ENCODE measurements at regions not wholly inside any gene's neighbourhood (a gene's known extent, or its start where the extent isn't known, plus 50 kb on each side); places are given as distances from the start of the nearest gene placed in this dataset.

DNA sequence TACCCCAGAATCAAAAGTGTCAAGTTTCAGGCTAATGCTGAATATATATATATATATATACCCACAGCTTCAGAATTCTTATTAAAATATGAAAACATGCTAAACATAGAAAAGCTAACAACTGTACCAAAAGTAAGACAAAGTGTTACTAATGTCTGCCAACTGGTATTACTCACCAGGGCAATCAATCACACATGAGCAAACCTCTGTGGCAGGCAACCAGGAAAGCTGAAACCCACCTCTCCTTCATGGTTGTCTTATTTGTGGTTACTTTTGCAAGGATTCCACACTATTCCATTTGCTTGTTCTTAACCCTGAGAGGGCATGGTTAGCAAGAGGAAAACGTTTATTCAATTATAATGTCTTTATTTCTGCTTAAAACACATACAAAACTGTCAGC is 512.3 kb upstream of the MDFIC2 start (continued):
- TF ChIP-seq, protein P1, sequence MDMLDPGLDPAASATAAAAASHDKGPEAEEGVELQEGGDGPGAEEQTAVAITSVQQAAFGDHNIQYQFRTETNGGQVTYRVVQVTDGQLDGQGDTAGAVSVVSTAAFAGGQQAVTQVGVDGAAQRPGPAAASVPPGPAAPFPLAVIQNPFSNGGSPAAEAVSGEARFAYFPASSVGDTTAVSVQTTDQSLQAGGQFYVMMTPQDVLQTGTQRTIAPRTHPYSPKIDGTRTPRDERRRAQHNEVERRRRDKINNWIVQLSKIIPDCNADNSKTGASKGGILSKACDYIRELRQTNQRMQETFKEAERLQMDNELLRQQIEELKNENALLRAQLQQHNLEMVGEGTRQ (IDR thresholded peaks at IDR 0.05; ENCODE audit: borderline replicate concordance, low read depth, low read length) = no peak

DNA sequence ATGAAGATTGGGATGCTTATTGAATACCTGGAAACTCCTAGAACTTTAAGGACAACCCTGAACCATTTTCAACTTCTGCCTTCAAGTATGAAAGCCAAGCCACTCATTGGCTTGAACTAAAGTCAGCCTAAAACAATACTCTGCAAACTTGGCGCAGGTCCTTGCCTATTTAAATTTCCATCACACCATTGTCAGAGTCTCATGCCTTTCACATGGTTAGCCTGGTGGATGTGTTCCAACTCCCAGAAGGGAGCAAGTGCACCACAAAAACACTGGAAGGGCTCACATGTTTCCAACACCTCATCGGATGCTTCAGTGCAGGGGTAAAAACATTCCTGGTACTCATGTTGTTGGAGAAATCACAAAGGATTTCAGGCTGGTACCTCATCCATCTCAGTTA is 511.6 kb upstream of the MDFIC2 start:
- Histone ChIP-seq H2AFZ (ENCODE audit: low read depth) (no peak overlapping the region), H3K9ac (no peak overlapping the region), H3K9me2 (no peaks in the 10 kb centered on the region), H3K36me3 (replicated peaks in 1 of 2; ENCODE audit: control insufficient read depth in 1 of 2, insufficient read depth in 2 of 2, low read length in 1 of 2) (no peaks in the 10 kb centered on the region), H3K79me2 (ENCODE audit: insufficient read depth) (no peaks in the 10 kb centered on the region), H3K27ac (ENCODE audit: low read depth in 2 of 2, low read length in 1 of 2) (no peak overlapping the region), H3K9me3 (no peaks in the 10 kb centered on the region), H4K20me1 (ENCODE audit: insufficient read depth) (no peaks in the 10 kb centered on the region), H3K4me1 (ENCODE audit: control insufficient read depth in 1 of 2, insufficient read depth in 2 of 2, low read depth in 1 of 2, low read length in 1 of 2) (peaks cover 2% of the 10 kb centered on the region in 2 experiments), H3K27me3 (ENCODE audit: insufficient read depth) (no peaks in the 10 kb centered on the region), H3K4me3 (ENCODE audit: low read depth in 2 of 2, low read length in 1 of 2) (no peak overlapping the region), H3F3A (replicated peaks; ENCODE audit: insufficient read depth) (peaks cover 13% of the 10 kb centered on the region), H3K4me2 (no peak overlapping the region)
- ChIA-PET POLR2A (no interaction called here), CTCF (no interaction called here)
- DNase-seq = no peak
- TF ChIP-seq, protein P2, sequence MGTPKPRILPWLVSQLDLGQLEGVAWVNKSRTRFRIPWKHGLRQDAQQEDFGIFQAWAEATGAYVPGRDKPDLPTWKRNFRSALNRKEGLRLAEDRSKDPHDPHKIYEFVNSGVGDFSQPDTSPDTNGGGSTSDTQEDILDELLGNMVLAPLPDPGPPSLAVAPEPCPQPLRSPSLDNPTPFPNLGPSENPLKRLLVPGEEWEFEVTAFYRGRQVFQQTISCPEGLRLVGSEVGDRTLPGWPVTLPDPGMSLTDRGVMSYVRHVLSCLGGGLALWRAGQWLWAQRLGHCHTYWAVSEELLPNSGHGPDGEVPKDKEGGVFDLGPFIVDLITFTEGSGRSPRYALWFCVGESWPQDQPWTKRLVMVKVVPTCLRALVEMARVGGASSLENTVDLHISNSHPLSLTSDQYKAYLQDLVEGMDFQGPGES (IDR thresholded peaks at IDR 0.05; ENCODE audit: low read depth, low read length) = no peak
- TF ChIP-seq TAF1 (IDR thresholded peaks at IDR 0.05; ENCODE audit: borderline replicate concordance, low read depth, low read length) (no peak), TEAD4 (IDR thresholded peaks at IDR 0.05; ENCODE audit: borderline replicate concordance, insufficient read depth) (no peak), EZH2phosphoT487 (IDR thresholded peaks at IDR 0.05; ENCODE audit: borderline replicate concordance, low read depth) (no peak)
- TF ChIP-seq, protein P3, sequence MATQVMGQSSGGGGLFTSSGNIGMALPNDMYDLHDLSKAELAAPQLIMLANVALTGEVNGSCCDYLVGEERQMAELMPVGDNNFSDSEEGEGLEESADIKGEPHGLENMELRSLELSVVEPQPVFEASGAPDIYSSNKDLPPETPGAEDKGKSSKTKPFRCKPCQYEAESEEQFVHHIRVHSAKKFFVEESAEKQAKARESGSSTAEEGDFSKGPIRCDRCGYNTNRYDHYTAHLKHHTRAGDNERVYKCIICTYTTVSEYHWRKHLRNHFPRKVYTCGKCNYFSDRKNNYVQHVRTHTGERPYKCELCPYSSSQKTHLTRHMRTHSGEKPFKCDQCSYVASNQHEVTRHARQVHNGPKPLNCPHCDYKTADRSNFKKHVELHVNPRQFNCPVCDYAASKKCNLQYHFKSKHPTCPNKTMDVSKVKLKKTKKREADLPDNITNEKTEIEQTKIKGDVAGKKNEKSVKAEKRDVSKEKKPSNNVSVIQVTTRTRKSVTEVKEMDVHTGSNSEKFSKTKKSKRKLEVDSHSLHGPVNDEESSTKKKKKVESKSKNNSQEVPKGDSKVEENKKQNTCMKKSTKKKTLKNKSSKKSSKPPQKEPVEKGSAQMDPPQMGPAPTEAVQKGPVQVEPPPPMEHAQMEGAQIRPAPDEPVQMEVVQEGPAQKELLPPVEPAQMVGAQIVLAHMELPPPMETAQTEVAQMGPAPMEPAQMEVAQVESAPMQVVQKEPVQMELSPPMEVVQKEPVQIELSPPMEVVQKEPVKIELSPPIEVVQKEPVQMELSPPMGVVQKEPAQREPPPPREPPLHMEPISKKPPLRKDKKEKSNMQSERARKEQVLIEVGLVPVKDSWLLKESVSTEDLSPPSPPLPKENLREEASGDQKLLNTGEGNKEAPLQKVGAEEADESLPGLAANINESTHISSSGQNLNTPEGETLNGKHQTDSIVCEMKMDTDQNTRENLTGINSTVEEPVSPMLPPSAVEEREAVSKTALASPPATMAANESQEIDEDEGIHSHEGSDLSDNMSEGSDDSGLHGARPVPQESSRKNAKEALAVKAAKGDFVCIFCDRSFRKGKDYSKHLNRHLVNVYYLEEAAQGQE (IDR thresholded peaks at IDR 0.05; ENCODE audit: low read depth, low read length) = no peak
- WGBS (ENCODE audit: low lambda C conversion rate) = 100% methylated on average over 2 of the region's 2 CpGs

DNA sequence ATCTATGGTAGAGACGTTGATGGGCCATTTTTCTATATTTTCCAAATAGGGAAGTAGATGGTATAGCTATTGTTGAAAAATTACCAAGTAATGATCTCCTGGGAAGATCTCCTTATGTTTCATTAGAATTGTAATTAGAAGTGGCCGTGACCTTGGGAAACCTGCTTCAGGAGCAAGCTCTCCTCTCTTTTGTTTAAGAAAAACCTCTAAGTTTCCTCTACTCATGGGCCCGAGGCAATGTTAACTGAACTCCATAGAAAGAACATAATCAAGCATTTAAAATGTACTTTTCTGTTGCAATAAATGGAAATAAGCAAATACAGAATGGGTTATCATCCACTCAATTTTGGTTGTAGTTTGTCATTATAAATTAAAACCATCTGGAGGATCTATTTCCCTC is 511.2 kb upstream of the MDFIC2 start:
- 63% methylated on average over 3 of the region's 3 CpGs for WGBS (ENCODE audit: low lambda C conversion rate)
- DNase-seq = no peak
- H3K4me1 ChIP-seq (ENCODE audit: control insufficient read depth in 1 of 2, insufficient read depth in 2 of 2, low read depth in 1 of 2, low read length in 1 of 2) = no peaks in the 10 kb centered on the region; a peak in 3 of 4 replicates
- no peaks in the 10 kb centered on the region for H4K20me1 ChIP-seq (ENCODE audit: insufficient read depth)
- H3K9me3 ChIP-seq = no peaks in the 10 kb centered on the region
- H3K4me3 ChIP-seq (ENCODE audit: low read depth in 2 of 2, low read length in 1 of 2) = no peak overlapping the region
- no peak overlapping the region for H2AFZ ChIP-seq (ENCODE audit: low read depth)
- H3K9me2 ChIP-seq = no peaks in the 10 kb centered on the region
- TF ChIP-seq NFIC (IDR thresholded peaks at IDR 0.05; ENCODE audit: borderline replicate concordance) (no peak), ELF1 (IDR thresholded peaks at IDR 0.05) (no peak), CHD2 (IDR thresholded peaks at IDR 0.05; ENCODE audit: low read length, partially characterized antibody) (no peak), TCF12 (IDR thresholded peaks at IDR 0.05) (no peak), RFX5 (IDR thresholded peaks at IDR 0.05; ENCODE audit: low read length) (no peak)
- TF ChIP-seq, protein P4, sequence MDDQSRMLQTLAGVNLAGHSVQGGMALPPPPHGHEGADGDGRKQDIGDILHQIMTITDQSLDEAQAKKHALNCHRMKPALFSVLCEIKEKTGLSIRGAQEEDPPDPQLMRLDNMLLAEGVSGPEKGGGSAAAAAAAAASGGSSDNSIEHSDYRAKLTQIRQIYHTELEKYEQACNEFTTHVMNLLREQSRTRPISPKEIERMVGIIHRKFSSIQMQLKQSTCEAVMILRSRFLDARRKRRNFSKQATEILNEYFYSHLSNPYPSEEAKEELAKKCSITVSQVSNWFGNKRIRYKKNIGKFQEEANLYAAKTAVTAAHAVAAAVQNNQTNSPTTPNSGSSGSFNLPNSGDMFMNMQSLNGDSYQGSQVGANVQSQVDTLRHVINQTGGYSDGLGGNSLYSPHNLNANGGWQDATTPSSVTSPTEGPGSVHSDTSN (IDR thresholded peaks at IDR 0.05) = no peak
- TF ChIP-seq, protein P5, sequence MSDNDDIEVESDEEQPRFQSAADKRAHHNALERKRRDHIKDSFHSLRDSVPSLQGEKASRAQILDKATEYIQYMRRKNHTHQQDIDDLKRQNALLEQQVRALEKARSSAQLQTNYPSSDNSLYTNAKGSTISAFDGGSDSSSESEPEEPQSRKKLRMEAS (IDR thresholded peaks at IDR 0.05; ENCODE audit: low read depth) = no peak
- POLR2A ChIA-PET = no interaction called here
- H3F3A ChIP-seq (replicated peaks; ENCODE audit: insufficient read depth) = peaks cover 9% of the 10 kb centered on the region
- no peaks in the 10 kb centered on the region for H3K27me3 ChIP-seq (ENCODE audit: insufficient read depth)
- H3K36me3 ChIP-seq (replicated peaks in 1 of 2; ENCODE audit: control insufficient read depth in 1 of 2, insufficient read depth in 2 of 2, low read length in 1 of 2) = no peaks in the 10 kb centered on the region
- no peak overlapping the region for H3K4me2 ChIP-seq
- no peak overlapping the region for H3K9ac ChIP-seq
- CTCF ChIA-PET = no interaction called here
- H3K27ac ChIP-seq (ENCODE audit: low read depth in 2 of 2, low read length in 1 of 2) = no peak overlapping the region
- H3K79me2 ChIP-seq (ENCODE audit: insufficient read depth) = no peaks in the 10 kb centered on the region
